ENCODE measurements at regions not wholly inside any gene's neighbourhood (a gene's known extent, or its start where the extent isn't known, plus 50 kb on each side); places are given as distances from the start of the nearest gene placed in this dataset.

- DNase-seq (ENCODE audit: low spot score), result peak; percentile 97
These were observed 123.7 kb upstream of the CPEB4 start for GRCh38 chr5:173764332-173765028.

- DNase-seq (ENCODE audit: low spot score), result peak; percentile 15
These were observed 123.0 kb upstream of the CPEB4 start for GRCh38 chr5:173765029-173765644.

- DNase-seq (ENCODE audit: low spot score), result no peak
These were observed 122.5 kb upstream of the CPEB4 start for GRCh38 chr5:173765661-173766060.

GRCh38 chr5:173767574-173768266 lies 120.4 kb upstream of the CPEB4 start:
- no peak for DNase-seq (ENCODE audit: low spot score)

GRCh38 chr5:173768267-173768806 lies 119.8 kb upstream of the CPEB4 start:
- no peak for DNase-seq (ENCODE audit: low spot score)

GRCh38 chr5:173768891-173769290 lies 119.3 kb upstream of the CPEB4 start:
- DNase-seq (ENCODE audit: low spot score), result no peak

- DNase-seq (ENCODE audit: low spot score), result no peak
These were observed 117.5 kb upstream of the CPEB4 start for GRCh38 chr5:173770637-173771036.

GRCh38 chr5:173771121-173771724 lies 116.9 kb upstream of the CPEB4 start:
- DNase-seq (ENCODE audit: low spot score), result no peak

GRCh38 chr5:173771725-173772383 lies 116.3 kb upstream of the CPEB4 start:
- no peak for DNase-seq (ENCODE audit: low spot score)

GRCh38 chr5:173772384-173773059 lies 115.6 kb upstream of the CPEB4 start:
- no peak for DNase-seq (ENCODE audit: low spot score)

- no peak for DNase-seq (ENCODE audit: low spot score)
These were observed 113.8 kb upstream of the CPEB4 start for GRCh38 chr5:173774271-173774761.

GRCh38 chr5:173775261-173776197 lies 112.6 kb upstream of the CPEB4 start:
- no peak for DNase-seq (ENCODE audit: low spot score)

- no peak for DNase-seq (ENCODE audit: low spot score)
These were observed 111.0 kb upstream of the CPEB4 start for GRCh38 chr5:173777149-173777548.

GRCh38 chr5:173777674-173778073 lies 110.5 kb upstream of the CPEB4 start:
- DNase-seq (ENCODE audit: low spot score), result no peak

- DNase-seq (ENCODE audit: low spot score), result no peak
These were observed 109.9 kb upstream of the CPEB4 start for GRCh38 chr5:173778152-173778782.

- DNase-seq (ENCODE audit: low spot score), result no peak
These were observed 109.3 kb upstream of the CPEB4 start for GRCh38 chr5:173778784-173779304.

- no peak for DNase-seq (ENCODE audit: low spot score)
These were observed 107.6 kb upstream of the CPEB4 start for GRCh38 chr5:173780235-173781234.

GRCh38 chr5:173781432-173781815 lies 106.7 kb upstream of the CPEB4 start:
- no peak for DNase-seq (ENCODE audit: low spot score)

All from SW480 (cell line).